NT2/D1 (cell line): ENCODE measurements at regions not wholly inside any gene's neighbourhood (a gene's known extent, or its start where the extent isn't known, plus 50 kb on each side); places are given as distances from the start of the nearest gene placed in this dataset.

ENCODE experiments used
- SUZ12 ChIP-seq: IDR thresholded peaks from 2 replicates; pipeline ENCODE4 v1.6.1; 2011; ENCODE audit not compliant: insufficient read length, insufficient read depth; ENCODE audit errors: extremely low read depth
- YY1 ChIP-seq: IDR thresholded peaks from 2 replicates; pipeline ENCODE4 v1.6.1; 2011; ENCODE audit not compliant: insufficient read length, insufficient read depth
- ZNF274 ChIP-seq: IDR thresholded peaks from 2 replicates; pipeline ENCODE4 v1.6.1; 2011; ENCODE audit warnings: mild to moderate bottlenecking, low read depth, low read length

DNA sequence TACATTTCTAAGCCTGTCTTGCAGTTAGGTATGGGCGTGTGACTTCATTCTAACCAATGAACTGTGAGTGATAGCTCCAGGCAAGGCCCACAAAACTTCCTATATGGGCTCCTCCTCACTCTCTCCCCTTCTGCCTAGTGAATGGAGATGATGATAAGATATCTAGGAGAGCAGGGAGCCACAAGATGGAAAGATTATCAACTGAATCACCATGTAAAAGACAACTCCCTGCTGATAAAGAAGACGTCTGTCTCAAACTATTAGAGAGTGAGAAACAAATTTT, 237.1 kb downstream of the GPD2 start:
- no peak for TF ChIP-seq YY1
- no peak for TF ChIP-seq ZNF274
- TF ChIP-seq SUZ12 = no peak
